Mesenchymal stem cell (in vitro differentiated cells and primary cell): ENCODE measurements at regions not wholly inside any gene's neighbourhood (a gene's known extent, or its start where the extent isn't known, plus 50 kb on each side); places are given as distances from the start of the nearest gene placed in this dataset.

Source experiments
- DNase-seq: peaks from one replicate; pipeline ENCODE4 v3.0.0-alpha.2; 2013
- H2AFZ ChIP-seq: one replicate; pipeline ENCODE4 v1.6.1; 2013; ENCODE audit warnings: low read depth, mild to moderate bottlenecking, control low read depth, inconsistent platforms, low read length, moderate library complexity
- H2AK5ac ChIP-seq: 2 replicates; pipeline ENCODE4 v1.6.1; 2013; ENCODE audit warnings: low read length, moderate library complexity, mild to moderate bottlenecking, inconsistent platforms; ENCODE audit not compliant: severe bottlenecking
- H2BK120ac ChIP-seq: one replicate; pipeline ENCODE4 v1.6.1; 2013; ENCODE audit warnings: low read depth, mild to moderate bottlenecking, inconsistent platforms, low read length, moderate library complexity
- H2BK12ac ChIP-seq, 2 experiments: one replicate each; pipeline ENCODE4 v1.6.1; 2013; ENCODE audit warnings: inconsistent platforms in 2 of 2, low read length in 2 of 2, mild to moderate bottlenecking in 2 of 2, moderate library complexity in 2 of 2, control low read depth in 1 of 2
- H2BK15ac ChIP-seq: one replicate; pipeline ENCODE4 v1.6.1; 2013; ENCODE audit warnings: mild to moderate bottlenecking, low read depth, inconsistent platforms; ENCODE audit not compliant: poor library complexity, severe bottlenecking
- H2BK5ac ChIP-seq: 2 replicates; pipeline ENCODE4 v1.6.1; 2013; ENCODE audit warnings: low read depth, mild to moderate bottlenecking, low read length, control low read depth, inconsistent platforms; ENCODE audit not compliant: poor library complexity, severe bottlenecking
- H3K14ac ChIP-seq, 2 experiments: one replicate each; pipeline ENCODE4 v1.6.1; 2013; ENCODE audit warnings: inconsistent platforms in 2 of 2, low read length in 2 of 2, control low read depth in 1 of 2, mild to moderate bottlenecking in 1 of 2, moderate library complexity in 1 of 2
- H3K18ac ChIP-seq, 2 experiments: one replicate each; pipeline ENCODE4 v1.6.1; 2013; ENCODE audit warnings: inconsistent platforms in 2 of 2, low read length in 2 of 2, control low read depth in 1 of 2, low read depth in 1 of 2, mild to moderate bottlenecking in 1 of 2
- H3K23ac ChIP-seq, 2 experiments: one replicate each; pipeline ENCODE4 v1.6.1; 2013; ENCODE audit warnings: inconsistent platforms in 2 of 2, low read length in 2 of 2, mild to moderate bottlenecking in 2 of 2, moderate library complexity in 2 of 2, control low read depth in 1 of 2
- H3K27ac ChIP-seq: 2 replicates; pipeline ENCODE4 v1.5.1; 2013; ENCODE audit warnings: mild to moderate bottlenecking, moderate library complexity, low read length, control low read depth, inconsistent platforms; ENCODE audit not compliant: poor library complexity, severe bottlenecking
- H3K27me3 ChIP-seq, 2 experiments: 2 replicates each; pipeline versions ENCODE4 v1.6.1 to v1.7.0; 2013; ENCODE audit warnings: low read length in 2 of 2, mild to moderate bottlenecking in 2 of 2, moderate library complexity in 2 of 2, control low read depth in 1 of 2, inconsistent platforms in 1 of 2; ENCODE audit not compliant: control insufficient read depth in 1 of 2, insufficient read depth in 1 of 2
- H3K36me3 ChIP-seq, 2 experiments: 2 replicates each; pipeline versions ENCODE4 v1.6.1 to v1.7.0; 2013; ENCODE audit warnings: low read length in 2 of 2, control low read depth in 1 of 2, inconsistent platforms in 1 of 2, low read depth in 1 of 2, mild to moderate bottlenecking in 1 of 2; ENCODE audit not compliant: insufficient read depth in 2 of 2, control insufficient read depth in 1 of 2
- H3K4ac ChIP-seq, 2 experiments: one replicate each; pipeline ENCODE4 v1.6.1; 2013; ENCODE audit warnings: inconsistent platforms in 2 of 2, low read length in 2 of 2, mild to moderate bottlenecking in 2 of 2, moderate library complexity in 2 of 2, control low read depth in 1 of 2, low read depth in 1 of 2
- H3K4me1 ChIP-seq: 2 replicates; pipeline ENCODE4 v1.6.1; 2013; ENCODE audit warnings: low read depth, low read length, control low read depth; ENCODE audit not compliant: control insufficient read depth, insufficient read depth
- H3K4me2 ChIP-seq: 2 replicates; pipeline ENCODE4 v1.6.1; 2013; ENCODE audit warnings: low read length, mild to moderate bottlenecking, inconsistent platforms; ENCODE audit not compliant: poor library complexity, severe bottlenecking
- H3K4me3 ChIP-seq, 2 experiments: 2 replicates each; pipeline versions ENCODE4 v1.5.1 to v1.7.0; 2013; ENCODE audit warnings: low read length in 2 of 2, mild to moderate bottlenecking in 2 of 2, control low read depth in 1 of 2, low read depth in 1 of 2; ENCODE audit not compliant: insufficient read depth in 1 of 2
- H3K79me1 ChIP-seq: replicated peaks from 2 replicates; pipeline ENCODE4 v1.6.1; 2013; ENCODE audit warnings: mild to moderate bottlenecking, control low read depth, low read length, inconsistent platforms; ENCODE audit not compliant: poor library complexity, severe bottlenecking
- H3K9ac ChIP-seq: 2 replicates; pipeline ENCODE4 v1.7.0; 2013; ENCODE audit warnings: mild to moderate bottlenecking, low read length, moderate library complexity
- H3K9me3 ChIP-seq: 2 replicates; pipeline ENCODE4 v1.7.0; 2013; ENCODE audit warnings: mild to moderate bottlenecking, low read length; ENCODE audit not compliant: control insufficient read depth
- H4K8ac ChIP-seq: one replicate; pipeline ENCODE4 v1.6.1; 2013; ENCODE audit warnings: inconsistent platforms, mild to moderate bottlenecking, low read length, moderate library complexity
- H4K91ac ChIP-seq: one replicate; pipeline ENCODE4 v1.6.1; 2013; ENCODE audit warnings: mild to moderate bottlenecking, low read length, inconsistent platforms
- WGBS: methylation state at CpG from one replicate; pipeline ENCODE4 v1.1.7; 2013; ENCODE audit warnings: mixed read lengths; 5-methylcytosine and 5-hydroxymethylcytosine counted together

DNA sequence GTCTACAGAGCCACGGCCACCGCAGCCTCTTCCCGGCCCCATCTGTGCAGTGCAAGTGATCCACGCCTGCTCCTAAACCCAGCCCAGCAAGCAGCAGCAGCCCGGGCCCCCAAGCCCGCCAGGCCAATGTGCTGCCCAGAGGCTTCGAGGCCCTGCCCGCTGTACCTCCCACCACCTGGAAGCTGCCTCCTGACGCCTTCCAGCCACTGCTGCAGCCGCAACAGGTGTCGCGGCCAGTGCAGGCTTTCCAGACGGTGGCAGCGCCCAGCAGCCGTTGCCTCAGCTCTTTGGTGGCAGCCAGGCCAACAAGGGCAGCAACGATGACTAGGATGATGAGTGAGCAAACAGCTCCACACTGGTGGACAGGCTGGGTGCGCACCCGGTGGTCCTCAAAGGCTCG is 50.2 kb upstream of the TPM4 start:
- Histone ChIP-seq H2BK5ac (no peak overlapping the region), H3K27ac (no peak overlapping the region), H3K4me2 (no peak overlapping the region), H3K27me3 (no peaks in the 10 kb centered on the region), H4K8ac (no peak overlapping the region), H2AFZ (no peak overlapping the region), H3K4me3 (no peak overlapping the region), H3K79me1 (no peaks in the 10 kb centered on the region), H2BK15ac (no peak overlapping the region), H2AK5ac (no peak overlapping the region), H3K36me3 (no peaks in the 10 kb centered on the region), H2BK120ac (no peak overlapping the region), H3K9ac (no peak overlapping the region), H3K4ac (no peak overlapping the region), H3K4me1 (peaks cover 5% of the 10 kb centered on the region), H3K23ac (no peak overlapping the region), H3K9me3 (no peaks in the 10 kb centered on the region), H2BK12ac (no peak overlapping the region), H3K14ac (no peak overlapping the region), H3K18ac (no peak overlapping the region), H4K91ac (no peak overlapping the region)
- 86% methylated on average over 19 of the region's 19 CpGs for WGBS
- no peak for DNase-seq
